ENCODE measurements at regions not wholly inside any gene's neighbourhood (a gene's known extent, or its start where the extent isn't known, plus 50 kb on each side); places are given as distances from the start of the nearest gene placed in this dataset.

GRCh38 chr7:116310141-116310540 lies 99.8 kb downstream of the TES start:
- H3F3A ChIP-seq (replicated peaks; ENCODE audit: low read depth), result no peaks in the 10 kb centered on the region
- ATAC-seq, result no peak
- H3K79me2 ChIP-seq (replicated peaks; ENCODE audit: insufficient read depth), result no peaks in the 10 kb centered on the region
- no peaks in the 10 kb centered on the region for H3K36me3 ChIP-seq (ENCODE audit: insufficient read depth)
- no peaks in the 10 kb centered on the region for H3K27me3 Mint-ChIP-seq (ENCODE audit: insufficient read depth, low read depth, poor library complexity)
- H3K4me3 ChIP-seq, result no peak overlapping the region
- H3K27ac Mint-ChIP-seq, result no peak overlapping the region
- no peak for TF ChIP-seq JUNB (IDR thresholded peaks at IDR 0.05; ENCODE audit: unreplicated experiment)
- no peak for TF ChIP-seq POLR2AphosphoS5 (IDR thresholded peaks at IDR 0.05; ENCODE audit: low read depth)
- no peak for TF ChIP-seq EZH2 (IDR thresholded peaks at IDR 0.05; ENCODE audit: low read depth, unreplicated experiment)
- TF ChIP-seq ZNF331 (CRISPR knock-in tag; IDR thresholded peaks at IDR 0.05; ENCODE audit: low read depth), result no peak
- no peak for TF ChIP-seq STAT1 (IDR thresholded peaks at IDR 0.05; ENCODE audit: unreplicated experiment)
- TF ChIP-seq ETS1 (IDR thresholded peaks at IDR 0.05), result no peak
- no peak for TF ChIP-seq CREB1 (CRISPR knock-in tag; IDR thresholded peaks at IDR 0.05; ENCODE audit: low read depth)
- no peak for TF ChIP-seq ZNF114 (CRISPR knock-in tag; IDR thresholded peaks at IDR 0.05)
- TF ChIP-seq EZH2phosphoT487 (IDR thresholded peaks at IDR 0.05; ENCODE audit: unreplicated experiment), result no peak
- no peak for TF ChIP-seq CTCF (conservative IDR thresholded peaks at IDR 0.05; ENCODE audit: low read depth in 2 of 2)
- no peak for TF ChIP-seq NANOG (IDR thresholded peaks at IDR 0.05; ENCODE audit: borderline replicate concordance)
- TF ChIP-seq REST (IDR thresholded peaks at IDR 0.05; ENCODE audit: unreplicated experiment), result no peak
- no peak for TF ChIP-seq ZNF462 (CRISPR knock-in tag; IDR thresholded peaks at IDR 0.05)
- no peak overlapping the region for H3K4me3 Mint-ChIP-seq
- H4K20me1 ChIP-seq (replicated peaks; ENCODE audit: insufficient read depth), result no peaks in the 10 kb centered on the region
- no peak overlapping the region for H3K27ac ChIP-seq (ENCODE audit: low read depth)
- no peak overlapping the region for H2AFZ ChIP-seq
- 0 out of 2 replicates have a peak, but pooled peaks cover under 1% of the 10 kb centered on the region for H3K4me1 ChIP-seq (ENCODE audit: insufficient read depth)
- H3K4me2 ChIP-seq, result no peak overlapping the region
- peaks cover 2% of the 10 kb centered on the region; the same call in 1 of the 3 replicates for H3K4me1 Mint-ChIP-seq
- H3K27me3 ChIP-seq (ENCODE audit: insufficient read depth), result no peaks in the 10 kb centered on the region
- H3K9me3 Mint-ChIP-seq, result no peaks in the 10 kb centered on the region
- no peaks in the 10 kb centered on the region for H3K36me3 Mint-ChIP-seq (ENCODE audit: low read depth)
- H3K9me2 ChIP-seq (ENCODE audit: insufficient read depth), result 0 out of 2 replicates have a peak, but pooled peaks cover 4% of the 10 kb centered on the region
- no peak for DNase-seq (ENCODE audit: low spot score)

Measured in GM23338 (cell line).